EL (cell line): ENCODE measurements at regions not wholly inside any gene's neighbourhood (a gene's known extent, or its start where the extent isn't known, plus 50 kb on each side); places are given as distances from the start of the nearest gene placed in this dataset.

Source experiments
- DNase-seq: peaks from one replicate; pipeline ENCODE4 v3.0.0-alpha.2; 2016

- no peak for DNase-seq
Measured at GRCh38 chr11:38256436-38256835, 1658.4 kb upstream of the RAG2 start.

GRCh38 chr11:38254913-38255312, 1656.9 kb upstream of the RAG2 start:
- DNase-seq, result no peak

GRCh38 chr11:38252620-38253019, 1654.6 kb upstream of the RAG2 start:
- no peak for DNase-seq

- no peak for DNase-seq
Measured at GRCh38 chr11:38246451-38246850, 1648.4 kb upstream of the RAG2 start.

- no peak for DNase-seq
Measured at GRCh38 chr11:38226684-38227083, 1628.6 kb upstream of the RAG2 start.

GRCh38 chr11:38221295-38221694, 1623.3 kb upstream of the RAG2 start:
- DNase-seq, result no peak

- DNase-seq, result no peak
Measured at GRCh38 chr11:38219636-38220035, 1621.6 kb upstream of the RAG2 start.

GRCh38 chr11:38208951-38209350, 1610.9 kb upstream of the RAG2 start:
- DNase-seq, result no peak

GRCh38 chr11:38206663-38207062, 1608.6 kb upstream of the RAG2 start:
- DNase-seq, result no peak

GRCh38 chr11:38191101-38191500, 1593.1 kb upstream of the RAG2 start:
- no peak for DNase-seq

- DNase-seq, result peak; percentile 11
Measured at GRCh38 chr11:38182126-38182866, 1584.3 kb upstream of the RAG2 start.

- no peak for DNase-seq
Measured at GRCh38 chr11:38176686-38177322, 1578.8 kb upstream of the RAG2 start.

GRCh38 chr11:38173676-38174075, 1575.6 kb upstream of the RAG2 start:
- DNase-seq, result no peak

GRCh38 chr11:38169286-38169685, 1571.2 kb upstream of the RAG2 start:
- DNase-seq, result peak; percentile 66

GRCh38 chr11:38163526-38163925, 1565.5 kb upstream of the RAG2 start:
- no peak for DNase-seq

- no peak for DNase-seq
Measured at GRCh38 chr11:38160433-38160832, 1562.4 kb upstream of the RAG2 start.

GRCh38 chr11:38159038-38159437, 1561.0 kb upstream of the RAG2 start:
- DNase-seq, result no peak

- DNase-seq, result no peak
Measured at GRCh38 chr11:38156495-38157146, 1558.6 kb upstream of the RAG2 start.

- DNase-seq, result no peak
Measured at GRCh38 chr11:38155856-38156255, 1557.8 kb upstream of the RAG2 start.

GRCh38 chr11:38153985-38154384, 1555.9 kb upstream of the RAG2 start:
- no peak for DNase-seq

- DNase-seq, result no peak
Measured at GRCh38 chr11:38143852-38144251, 1545.8 kb upstream of the RAG2 start.

- DNase-seq, result no peak
Measured at GRCh38 chr11:38138972-38139371, 1540.9 kb upstream of the RAG2 start.

GRCh38 chr11:38136887-38137286, 1538.9 kb upstream of the RAG2 start:
- no peak for DNase-seq

GRCh38 chr11:38131535-38131934, 1533.5 kb upstream of the RAG2 start:
- no peak for DNase-seq
